Sigmoid colon (tissue), 4 donors: ENCODE measurements at regions not wholly inside any gene's neighbourhood (a gene's known extent, or its start where the extent isn't known, plus 50 kb on each side); places are given as distances from the start of the nearest gene placed in this dataset.

Experiments used
- EP300 ChIP-seq, 4 donors: sonication (generic); formaldehyde crosslinking; IDR thresholded peaks; one replicate each; pipeline ENCODE4 v1.6.1; 2017; ENCODE audit warnings: antibody characterized with exemption in 4 of 4
- POLR2A ChIP-seq, 2 donors: fragments of 450-650 bp; IDR thresholded peaks; one replicate each; pipeline ENCODE4 v1.6.1; 2016; ENCODE audit warnings: antibody characterized with exemption in 2 of 2, mild to moderate bottlenecking in 2 of 2, moderate library complexity in 2 of 2
- TF ChIP-seq, protein P1 (sequence below), 4 experiments: fragments of 450-650 bp in 3 of 4; fragments of 200-600 bp in 1 of 4; IDR thresholded peaks; one replicate each; pipeline ENCODE4 v1.5.1; 2016 to 2019; ENCODE audit warnings: antibody characterized with exemption in 4 of 4, mild to moderate bottlenecking in 3 of 4, moderate library complexity in 2 of 4

DNA sequence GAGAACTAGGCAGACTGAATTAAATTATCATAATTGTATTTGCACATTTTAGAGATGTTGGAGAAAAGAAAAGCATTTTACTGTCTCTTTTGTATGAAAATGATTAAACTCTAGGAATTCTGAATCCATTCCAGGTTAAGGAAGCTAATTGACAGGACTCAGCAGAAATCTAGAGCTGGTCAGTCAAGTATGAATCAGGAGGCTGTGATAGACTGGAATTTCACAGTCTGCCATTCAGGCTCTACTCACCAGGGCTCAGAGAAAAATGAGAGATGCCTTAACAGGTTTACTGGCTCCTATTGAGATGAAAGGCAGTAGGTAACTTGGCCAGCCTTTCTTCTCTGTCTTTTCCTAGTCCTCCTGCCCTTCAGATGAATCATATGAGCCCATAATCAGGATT, 693.9 kb upstream of the CHORDC1 start:
- TF ChIP-seq, protein P1, sequence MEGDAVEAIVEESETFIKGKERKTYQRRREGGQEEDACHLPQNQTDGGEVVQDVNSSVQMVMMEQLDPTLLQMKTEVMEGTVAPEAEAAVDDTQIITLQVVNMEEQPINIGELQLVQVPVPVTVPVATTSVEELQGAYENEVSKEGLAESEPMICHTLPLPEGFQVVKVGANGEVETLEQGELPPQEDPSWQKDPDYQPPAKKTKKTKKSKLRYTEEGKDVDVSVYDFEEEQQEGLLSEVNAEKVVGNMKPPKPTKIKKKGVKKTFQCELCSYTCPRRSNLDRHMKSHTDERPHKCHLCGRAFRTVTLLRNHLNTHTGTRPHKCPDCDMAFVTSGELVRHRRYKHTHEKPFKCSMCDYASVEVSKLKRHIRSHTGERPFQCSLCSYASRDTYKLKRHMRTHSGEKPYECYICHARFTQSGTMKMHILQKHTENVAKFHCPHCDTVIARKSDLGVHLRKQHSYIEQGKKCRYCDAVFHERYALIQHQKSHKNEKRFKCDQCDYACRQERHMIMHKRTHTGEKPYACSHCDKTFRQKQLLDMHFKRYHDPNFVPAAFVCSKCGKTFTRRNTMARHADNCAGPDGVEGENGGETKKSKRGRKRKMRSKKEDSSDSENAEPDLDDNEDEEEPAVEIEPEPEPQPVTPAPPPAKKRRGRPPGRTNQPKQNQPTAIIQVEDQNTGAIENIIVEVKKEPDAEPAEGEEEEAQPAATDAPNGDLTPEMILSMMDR (IDR thresholded peaks at IDR 0.05) = no peak
- no peak for TF ChIP-seq EP300 (IDR thresholded peaks at IDR 0.05)
- TF ChIP-seq POLR2A (IDR thresholded peaks at IDR 0.05) = no peak
